Stomach (tissue), 8 donors: ENCODE measurements at regions not wholly inside any gene's neighbourhood (a gene's known extent, or its start where the extent isn't known, plus 50 kb on each side); places are given as distances from the start of the nearest gene placed in this dataset.
A peak's percentile ranks its signal among the peaks of the same experiment; 100 is the strongest.

Experiments
- DNase-seq, 2 donors: peaks; one replicate each; pipeline versions ENCODE4 v3.0.0 to v3.0.0-alpha.2; 2013 to 2019
- H3K27ac ChIP-seq, 5 donors: fragments of 200-600 bp in 4 of 5; sonication (generic) in 4 of 5; one replicate each; pipeline ENCODE4 v1.5.1; 2013 to 2019; ENCODE audit warnings: mild to moderate bottlenecking in 1 of 5, moderate library complexity in 1 of 5
- H3K27me3 ChIP-seq, 3 donors: fragments of 200-600 bp; sonication (generic); one replicate each; pipeline ENCODE4 v1.5.1; 2017 to 2019; ENCODE audit warnings: mixed run types in 1 of 3
- H3K36me3 ChIP-seq, 4 donors: fragments of 200-600 bp; sonication (generic); 1 replicate in 3 of 4; 2 replicates in 1 of 4; pipeline ENCODE4 v1.5.1; 2016 to 2019
- H3K4me1 ChIP-seq, 4 donors: fragments of 200-600 bp; sonication (generic); one replicate each; pipeline ENCODE4 v1.5.1; 2016 to 2019
- H3K4me3 ChIP-seq, 4 donors: fragments of 200-600 bp; sonication (generic) in 3 of 4; one replicate each; pipeline ENCODE4 v1.5.1; 2016 to 2019; ENCODE audit warnings: mild to moderate bottlenecking in 1 of 4
- H3K9me3 ChIP-seq, 4 donors: fragments of 200-600 bp; sonication (generic); one replicate each; pipeline ENCODE4 v1.5.1; 2016 to 2019
- CTCF ChIP-seq, 7 experiments: fragments of 450-650 bp in 4 of 7; fragments of 200-600 bp in 3 of 7; sonication (generic) in 3 of 7; IDR thresholded peaks; one replicate each; pipeline ENCODE4 v1.5.1; 2016 to 2019; ENCODE audit warnings: antibody characterized with exemption in 7 of 7, control low read depth in 2 of 7, mild to moderate bottlenecking in 1 of 7
- EP300 ChIP-seq: sonication (generic); formaldehyde crosslinking; IDR thresholded peaks from one replicate; pipeline ENCODE4 v1.6.1; 2017; ENCODE audit warnings: antibody characterized with exemption
- POLR2A ChIP-seq, 4 donors: fragments of 450-650 bp; IDR thresholded peaks; one replicate each; pipeline ENCODE4 v1.6.1; 2016; ENCODE audit warnings: antibody characterized with exemption in 4 of 4, control low read depth in 2 of 4, mild to moderate bottlenecking in 1 of 4, moderate library complexity in 1 of 4
- POLR2AphosphoS5 ChIP-seq, 3 donors: sonication (generic); formaldehyde crosslinking; IDR thresholded peaks; one replicate each; pipeline ENCODE4 v1.6.1; 2016; ENCODE audit warnings: antibody characterized with exemption in 3 of 3
- WGBS, 5 donors: extraction: QIAGEN DNeasy Blood & Tissue Kit in 3 of 5; methylation state at CpG; one replicate each; pipeline versions ENCODE4 v1.1.5 to v1.1.7; 2013 to 2018; 5-methylcytosine and 5-hydroxymethylcytosine counted together
- intact Hi-C: fragments of 100-400 bp; cut with DNase I; formaldehyde crosslinking; loops from one replicate; pipeline ENCODE4 v1.15.1; 2023; ENCODE audit warnings: low total_unique reads
- donor health status: healthy with polysubstance abuse.
- donor health status: Bipolar disorder and iron deficiency.
- donor health status: healthy.

GRCh38 chr18:42640160-42640559 is 475.3 kb downstream of the RIT2 start:
- TF ChIP-seq POLR2AphosphoS5 (IDR thresholded peaks at IDR 0.05) (peak in 2 of 3 donors; percentile 53 to 65), POLR2A (IDR thresholded peaks at IDR 0.05) (no peak)
- Histone ChIP-seq H3K9me3 (no peaks in the 10 kb centered on the region), H3K27ac (no peak overlapping the region), H3K4me1 (peaks cover 0 to 3% (median 0%) of the 10 kb centered on the region in 4 donors), H3K27me3 (no peaks in the 10 kb centered on the region), H3K36me3 (no peaks in the 10 kb centered on the region), H3K4me3 (no peak overlapping the region)
- no peak for DNase-seq
- intact Hi-C loops, result no loop called here

- H3K27ac ChIP-seq, result no peak overlapping the region
- no peaks in the 10 kb centered on the region for H3K27me3 ChIP-seq
- H3K4me3 ChIP-seq, result no peak overlapping the region
- no peaks in the 10 kb centered on the region for H3K9me3 ChIP-seq
- intact Hi-C loops, result no loop called here
- TF ChIP-seq POLR2AphosphoS5 (IDR thresholded peaks at IDR 0.05), result no peak
- WGBS, 5 donors, result 86 to 95% (median 89%) methylated on average over 5 of the region's 5 CpGs
- H3K36me3 ChIP-seq, result no peaks in the 10 kb centered on the region
- no peaks in the 10 kb centered on the region for H3K4me1 ChIP-seq
- DNase-seq, result no peak
Observed at GRCh38 chr18:42641996-42642395, 473.5 kb downstream of the RIT2 start.

GRCh38 chr18:42644729-42645131 is 470.8 kb downstream of the RIT2 start:
- H3K36me3 ChIP-seq, result no peaks in the 10 kb centered on the region
- no peaks in the 10 kb centered on the region for H3K9me3 ChIP-seq
- intact Hi-C loops, result no loop called here
- no peak overlapping the region for H3K27ac ChIP-seq
- DNase-seq, result peak; percentile 3 to 61
- 19 to 42% (median 26%) methylated on average over 3 of the region's 3 CpGs for WGBS, 5 donors
- TF ChIP-seq EP300 (no peak), POLR2AphosphoS5 (IDR thresholded peaks at IDR 0.05) (peak in 2 of 3 donors; percentile 69 to 72), CTCF (IDR thresholded peaks at IDR 0.05) (no peak), POLR2A (IDR thresholded peaks at IDR 0.05) (no peak)
- no peak overlapping the region for H3K4me3 ChIP-seq
- H3K4me1 ChIP-seq, result no peaks in the 10 kb centered on the region
- no peaks in the 10 kb centered on the region for H3K27me3 ChIP-seq

GRCh38 chr18:42649331-42650035 is 466.0 kb downstream of the RIT2 start:
- WGBS, 5 donors, result 76 to 92% (median 85%) methylated on average over 5 of the region's 5 CpGs
- intact Hi-C loops, result no loop called here

GRCh38 chr18:42654556-42654955 is 460.9 kb downstream of the RIT2 start:
- Histone ChIP-seq H3K36me3 (no peaks in the 10 kb centered on the region), H3K27ac (no peak overlapping the region), H3K4me3 (no peak overlapping the region), H3K9me3 (peaks cover 0 to 4% (median 0%) of the 10 kb centered on the region in 4 donors), H3K27me3 (no peaks in the 10 kb centered on the region), H3K4me1 (no peaks in the 10 kb centered on the region)
- intact Hi-C loops, result no loop called here
- TF ChIP-seq EP300 (no peak), POLR2AphosphoS5 (IDR thresholded peaks at IDR 0.05) (no peak), POLR2A (IDR thresholded peaks at IDR 0.05) (no peak), CTCF (IDR thresholded peaks at IDR 0.05) (no peak)
- 25 to 49% (median 38%) methylated on average over 3 of the region's 3 CpGs for WGBS, 5 donors
- no peak for DNase-seq

More at GRCh38 chr18:42649331-42650035, 466.0 kb downstream of the RIT2 start:
- DNase-seq, result no peak
- Histone ChIP-seq H3K4me1 (no peaks in the 10 kb centered on the region), H3K27me3 (no peaks in the 10 kb centered on the region), H3K27ac (no peak overlapping the region), H3K36me3 (no peaks in the 10 kb centered on the region), H3K9me3 (peaks cover 0 to 4% (median 0%) of the 10 kb centered on the region in 4 donors), H3K4me3 (no peak overlapping the region)
- TF ChIP-seq CTCF (IDR thresholded peaks at IDR 0.05) (no peak), POLR2A (IDR thresholded peaks at IDR 0.05) (no peak), EP300 (no peak), POLR2AphosphoS5 (IDR thresholded peaks at IDR 0.05) (no peak)
